NOMO-1 (cell line): ENCODE measurements at regions not wholly inside any gene's neighbourhood (a gene's known extent, or its start where the extent isn't known, plus 50 kb on each side); places are given as distances from the start of the nearest gene placed in this dataset.
"Not testable (repeated sequence)": the region's sequence is repeated elsewhere in the genome, so short reads cannot be mapped to it uniquely, and the experiment has no call there.

Experiments used
- DNase-seq, 2 experiments: peaks; one replicate each; lab custom pipeline; 2025; ENCODE audit not compliant: unreplicated experiment in 2 of 2; lab: John Stamatoyannopoulos, UW

GRCh38 chr5:17951392-17952169, 317.3 kb downstream of the TAF11L14 start:
- no peak for DNase-seq

- DNase-seq: no peak
Measured at GRCh38 chr5:17952231-17952630, 318.0 kb downstream of the TAF11L14 start.

- DNase-seq: no peak
Measured at GRCh38 chr5:17964067-17964466, 329.8 kb downstream of the TAF11L14 start.

GRCh38 chr5:17966640-17967402, 332.6 kb downstream of the TAF11L14 start:
- no peak for DNase-seq

- DNase-seq: no peak
Measured at GRCh38 chr5:17976404-17976803, 342.1 kb downstream of the TAF11L14 start.

- no peak for DNase-seq
Measured at GRCh38 chr5:17978954-17979353, 344.7 kb downstream of the TAF11L14 start.

GRCh38 chr5:17982626-17983025, 348.4 kb downstream of the TAF11L14 start:
- not testable (repeated sequence) for DNase-seq

- DNase-seq: no peak
Measured at GRCh38 chr5:17989036-17989435, 354.8 kb downstream of the TAF11L14 start.

- no peak for DNase-seq
Measured at GRCh38 chr5:17989567-17990563, 355.6 kb downstream of the TAF11L14 start.

- DNase-seq: no peak
Measured at GRCh38 chr5:17991775-17992174, 357.5 kb downstream of the TAF11L14 start.

- no peak for DNase-seq
Measured at GRCh38 chr5:17992291-17992690, 358.0 kb downstream of the TAF11L14 start.

GRCh38 chr5:17995997-17996396, 361.7 kb downstream of the TAF11L14 start:
- DNase-seq: no peak

GRCh38 chr5:17999858-18000257, 365.6 kb downstream of the TAF11L14 start:
- DNase-seq: no peak

- DNase-seq: no peak
Measured at GRCh38 chr5:18000744-18001143, 366.5 kb downstream of the TAF11L14 start.

GRCh38 chr5:18003312-18003711, 369.1 kb downstream of the TAF11L14 start:
- no peak for DNase-seq

GRCh38 chr5:18003784-18004183, 369.5 kb downstream of the TAF11L14 start:
- no peak for DNase-seq

GRCh38 chr5:18006235-18006634, 372.0 kb downstream of the TAF11L14 start:
- DNase-seq: not testable (repeated sequence)

GRCh38 chr5:18008940-18009339, 374.7 kb downstream of the TAF11L14 start:
- DNase-seq: no peak

- DNase-seq: no peak
Measured at GRCh38 chr5:18010053-18010452, 375.8 kb downstream of the TAF11L14 start.

GRCh38 chr5:18018472-18018871, 384.2 kb downstream of the TAF11L14 start:
- no peak for DNase-seq

GRCh38 chr5:18023275-18023674, 389.0 kb downstream of the TAF11L14 start:
- no peak for DNase-seq
